ENCODE measurements at regions not wholly inside any gene's neighbourhood (a gene's known extent, or its start where the extent isn't known, plus 50 kb on each side); places are given as distances from the start of the nearest gene placed in this dataset.
"Not testable (repeated sequence)": the region's sequence is repeated elsewhere in the genome, so short reads cannot be mapped to it uniquely, and the experiment has no call there.

GRCh38 chr7:91491868-91492267 is 227.6 kb downstream of the FZD1 start:
- Histone ChIP-seq H3K27ac (no peak overlapping the region), H3K9me3 (no peaks in the 10 kb centered on the region), H3K4me1 (no peaks in the 10 kb centered on the region), H3K27me3 (no peaks in the 10 kb centered on the region), H3K4me3 (no peak overlapping the region), H3K36me3 (no peaks in the 10 kb centered on the region)
- no peak for DNase-seq
- intact Hi-C loops (cut with DNase I): no loop called here
- TF ChIP-seq CTCF (IDR thresholded peaks at IDR 0.05) (no peak), POLR2A (IDR thresholded peaks at IDR 0.05) (no peak), EP300 (IDR thresholded peaks at IDR 0.05) (no peak), POLR2AphosphoS5 (IDR thresholded peaks at IDR 0.05) (no peak)

GRCh38 chr7:91492317-91492716 is 228.1 kb downstream of the FZD1 start:
- Histone ChIP-seq H3K27me3 (no peaks in the 10 kb centered on the region), H3K9me3 (no peaks in the 10 kb centered on the region), H3K4me1 (no peaks in the 10 kb centered on the region), H3K4me3 (no peak overlapping the region), H3K27ac (no peak overlapping the region), H3K36me3 (no peaks in the 10 kb centered on the region)
- no peak for TF ChIP-seq EP300 (IDR thresholded peaks at IDR 0.05)
- no peak for TF ChIP-seq CTCF (IDR thresholded peaks at IDR 0.05)
- no peak for TF ChIP-seq POLR2AphosphoS5 (IDR thresholded peaks at IDR 0.05)
- no peak for TF ChIP-seq POLR2A (IDR thresholded peaks at IDR 0.05)
- intact Hi-C loops (cut with DNase I): no loop called here
- 87 to 94% methylated on average over 2 of the region's 2 CpGs for WGBS, 2 donors
- DNase-seq: no peak

GRCh38 chr7:91492773-91493172 is 228.5 kb downstream of the FZD1 start:
- intact Hi-C loops (cut with DNase I): no loop called here
- H3K4me3 ChIP-seq: no peak overlapping the region
- no peaks in the 10 kb centered on the region for H3K9me3 ChIP-seq
- H3K4me1 ChIP-seq: no peaks in the 10 kb centered on the region
- TF ChIP-seq EP300 (IDR thresholded peaks at IDR 0.05) (no peak), POLR2A (IDR thresholded peaks at IDR 0.05) (no peak), CTCF (IDR thresholded peaks at IDR 0.05) (no peak), POLR2AphosphoS5 (IDR thresholded peaks at IDR 0.05) (no peak)
- DNase-seq: no peak
- H3K27ac ChIP-seq: no peak overlapping the region
- WGBS, 2 donors: 79 to 80% methylated on average over 3 of the region's 3 CpGs
- no peaks in the 10 kb centered on the region for H3K36me3 ChIP-seq
- no peaks in the 10 kb centered on the region for H3K27me3 ChIP-seq

GRCh38 chr7:91494450-91494849 is 230.2 kb downstream of the FZD1 start:
- no peak for TF ChIP-seq POLR2A (IDR thresholded peaks at IDR 0.05)
- TF ChIP-seq EP300 (IDR thresholded peaks at IDR 0.05): no peak
- no peak for TF ChIP-seq CTCF (IDR thresholded peaks at IDR 0.05)
- no peak for TF ChIP-seq POLR2AphosphoS5 (IDR thresholded peaks at IDR 0.05)
- WGBS, 2 donors: 89 to 90% methylated on average over 1 of the region's 1 CpG
- Histone ChIP-seq H3K36me3 (no peaks in the 10 kb centered on the region), H3K9me3 (no peaks in the 10 kb centered on the region), H3K4me3 (no peak overlapping the region), H3K27ac (no peak overlapping the region), H3K27me3 (no peaks in the 10 kb centered on the region), H3K4me1 (no peaks in the 10 kb centered on the region)
- DNase-seq: no peak
- intact Hi-C loops (cut with DNase I): no loop called here

- intact Hi-C loops (cut with DNase I): no loop called here
- no peak overlapping the region for H3K4me3 ChIP-seq
- no peaks in the 10 kb centered on the region for H3K4me1 ChIP-seq
- H3K36me3 ChIP-seq: no peaks in the 10 kb centered on the region
- 33 to 56% methylated on average over 1 of the region's 1 CpG for WGBS, 2 donors
- H3K27me3 ChIP-seq: no peaks in the 10 kb centered on the region
- no peak overlapping the region for H3K27ac ChIP-seq
- DNase-seq: no peak
- TF ChIP-seq POLR2A (IDR thresholded peaks at IDR 0.05) (no peak), POLR2AphosphoS5 (IDR thresholded peaks at IDR 0.05) (no peak), CTCF (IDR thresholded peaks at IDR 0.05) (no peak), EP300 (IDR thresholded peaks at IDR 0.05) (no peak)
- no peaks in the 10 kb centered on the region for H3K9me3 ChIP-seq
Observed at GRCh38 chr7:91496251-91496820, 232.1 kb downstream of the FZD1 start.

- H3K4me3 ChIP-seq; H3K36me3 ChIP-seq; intact Hi-C loops (cut with DNase I); H3K4me1 ChIP-seq; DNase-seq; H3K27ac ChIP-seq; H3K27me3 ChIP-seq; H3K9me3 ChIP-seq: not testable (repeated sequence)
- WGBS, 2 donors: 73 to 86% methylated on average over 1 of the region's 1 CpG
Observed at GRCh38 chr7:91497277-91497676, 233.0 kb downstream of the FZD1 start.
